ENCODE measurements at regions not wholly inside any gene's neighbourhood (a gene's known extent, or its start where the extent isn't known, plus 50 kb on each side); places are given as distances from the start of the nearest gene placed in this dataset.
"Not testable (repeated sequence)": the region's sequence is repeated elsewhere in the genome, so short reads cannot be mapped to it uniquely, and the experiment has no call there.

DNA sequence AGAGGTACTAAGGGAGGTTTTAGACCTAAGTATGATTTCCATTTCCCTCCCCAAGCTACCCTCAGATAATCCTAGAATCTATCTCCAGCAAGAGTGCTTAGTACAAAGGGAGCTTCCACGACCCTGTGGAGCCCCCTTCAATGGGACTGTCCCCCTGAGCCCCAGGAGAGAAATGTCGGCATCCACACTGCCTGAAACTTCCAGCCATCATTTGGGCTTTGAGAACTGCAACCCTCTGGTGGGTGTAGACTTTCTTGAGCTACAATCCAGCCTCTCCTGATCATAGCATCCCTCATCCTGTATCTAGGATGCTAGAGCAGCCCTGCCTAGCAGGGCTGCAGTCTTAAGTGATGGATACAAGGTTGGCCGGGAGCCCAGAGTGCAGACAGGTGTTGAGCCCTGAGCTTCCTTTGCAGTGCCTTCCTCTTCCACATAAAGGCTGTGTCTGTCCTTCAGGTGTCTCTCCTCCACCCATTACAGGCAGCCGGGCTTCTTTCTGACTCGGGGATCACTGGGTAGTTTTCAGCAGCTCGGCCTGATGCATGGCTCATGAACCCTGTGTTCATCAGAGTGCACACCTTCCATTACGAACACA lies 424.5 kb downstream of the PREX1 start:
- Mint-ChIP-seq H3K4me3 (no peak overlapping the region), H3K9me3 (no peaks in the 10 kb centered on the region), H3K27ac (no peak overlapping the region), H3K36me3 (ENCODE audit: low read depth) (no peaks in the 10 kb centered on the region), H3K4me1 (ENCODE audit: low read depth) (peaks cover 3% of the 10 kb centered on the region), H3K27me3 (peaks cover 6% of the 10 kb centered on the region)
- ChIA-PET POLR2A (interaction anchor here (0.6 kb wide), 1 partner anchor 96 kb away, joined by 3 read pairs; no protein-coding TSS in a partner anchor), CTCF (no interaction called here)
- ATAC-seq, result no peak
- TF ChIP-seq, protein P1, sequence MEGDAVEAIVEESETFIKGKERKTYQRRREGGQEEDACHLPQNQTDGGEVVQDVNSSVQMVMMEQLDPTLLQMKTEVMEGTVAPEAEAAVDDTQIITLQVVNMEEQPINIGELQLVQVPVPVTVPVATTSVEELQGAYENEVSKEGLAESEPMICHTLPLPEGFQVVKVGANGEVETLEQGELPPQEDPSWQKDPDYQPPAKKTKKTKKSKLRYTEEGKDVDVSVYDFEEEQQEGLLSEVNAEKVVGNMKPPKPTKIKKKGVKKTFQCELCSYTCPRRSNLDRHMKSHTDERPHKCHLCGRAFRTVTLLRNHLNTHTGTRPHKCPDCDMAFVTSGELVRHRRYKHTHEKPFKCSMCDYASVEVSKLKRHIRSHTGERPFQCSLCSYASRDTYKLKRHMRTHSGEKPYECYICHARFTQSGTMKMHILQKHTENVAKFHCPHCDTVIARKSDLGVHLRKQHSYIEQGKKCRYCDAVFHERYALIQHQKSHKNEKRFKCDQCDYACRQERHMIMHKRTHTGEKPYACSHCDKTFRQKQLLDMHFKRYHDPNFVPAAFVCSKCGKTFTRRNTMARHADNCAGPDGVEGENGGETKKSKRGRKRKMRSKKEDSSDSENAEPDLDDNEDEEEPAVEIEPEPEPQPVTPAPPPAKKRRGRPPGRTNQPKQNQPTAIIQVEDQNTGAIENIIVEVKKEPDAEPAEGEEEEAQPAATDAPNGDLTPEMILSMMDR (IDR thresholded peaks at IDR 0.05), result no peak
- no peak for DNase-seq
- intact Hi-C loops (cut with micrococcal nuclease), result no loop called here

DNA sequence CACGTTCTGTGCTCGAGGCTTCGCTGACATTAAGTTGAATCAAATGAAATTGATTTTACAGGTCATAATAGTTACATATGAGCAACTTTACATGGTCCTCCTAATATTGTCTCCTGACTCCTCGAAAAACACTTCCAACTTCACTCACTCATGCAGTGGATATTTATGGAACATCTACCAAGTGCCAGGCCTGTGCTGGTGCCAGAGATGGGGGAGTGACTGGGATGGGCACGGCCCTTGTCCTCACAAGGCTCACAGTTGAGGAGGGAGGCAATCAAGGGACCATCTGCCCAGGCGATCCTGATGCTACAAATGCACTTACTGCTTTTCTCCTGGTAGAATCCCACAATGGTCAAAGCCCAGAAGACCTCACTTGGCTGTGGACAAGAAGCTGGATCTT lies 426.4 kb downstream of the PREX1 start:
- CTCF ChIA-PET, result no interaction called here
- intact Hi-C loops (cut with micrococcal nuclease), result no loop called here
- peaks cover 2% of the 10 kb centered on the region for H3K27me3 Mint-ChIP-seq

DNA sequence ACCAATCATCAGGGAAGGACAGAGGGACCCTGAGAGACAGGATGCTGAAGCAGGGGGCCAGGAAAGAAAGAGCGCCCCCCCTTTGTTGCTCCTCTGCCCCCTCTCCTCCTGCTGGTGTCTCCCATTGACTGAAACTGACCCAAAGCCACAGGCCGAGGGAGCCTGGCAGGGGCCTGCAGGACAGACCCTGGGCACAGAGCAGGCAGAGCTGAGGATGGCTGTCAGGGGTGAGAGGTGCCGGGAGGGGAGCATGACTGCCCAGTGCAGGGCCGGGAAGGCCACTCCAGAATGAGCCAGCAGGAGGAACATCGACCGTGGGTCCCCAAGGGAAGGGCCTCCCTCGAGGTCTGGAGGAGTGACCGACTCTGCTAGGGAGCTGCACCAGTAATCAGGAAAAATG lies 427.8 kb downstream of the PREX1 start:
- no peak for ATAC-seq
- H3K4me3 Mint-ChIP-seq, result no peak overlapping the region
- ChIA-PET CTCF (no interaction called here), POLR2A (no interaction called here)
- H3K36me3 Mint-ChIP-seq (ENCODE audit: low read depth), result no peaks in the 10 kb centered on the region
- peaks cover 4% of the 10 kb centered on the region for H3K27me3 Mint-ChIP-seq
- H3K27ac Mint-ChIP-seq, result no peak overlapping the region
- no peak for DNase-seq
- TF ChIP-seq, protein P1 (IDR thresholded peaks at IDR 0.05), result no peak
- intact Hi-C loops (cut with micrococcal nuclease), result no loop called here
- H3K4me1 Mint-ChIP-seq (ENCODE audit: low read depth), result no peaks in the 10 kb centered on the region
- H3K9me3 Mint-ChIP-seq, result no peaks in the 10 kb centered on the region

More for the DNA sequence above, 426.4 kb downstream of the PREX1 start:
- Mint-ChIP-seq H3K4me3 (no peak overlapping the region), H3K36me3 (ENCODE audit: low read depth) (no peaks in the 10 kb centered on the region), H3K27ac (no peak overlapping the region), H3K9me3 (no peaks in the 10 kb centered on the region), H3K4me1 (ENCODE audit: low read depth) (peaks cover 3% of the 10 kb centered on the region)
- DNase-seq (no peak), ATAC-seq (no peak)
- POLR2A ChIA-PET, result interaction anchor here (1.0 kb wide), 1 partner anchor 9 kb away, joined by 3 read pairs; no protein-coding TSS in a partner anchor
- TF ChIP-seq, protein P1 (IDR thresholded peaks at IDR 0.05), result no peak

DNA sequence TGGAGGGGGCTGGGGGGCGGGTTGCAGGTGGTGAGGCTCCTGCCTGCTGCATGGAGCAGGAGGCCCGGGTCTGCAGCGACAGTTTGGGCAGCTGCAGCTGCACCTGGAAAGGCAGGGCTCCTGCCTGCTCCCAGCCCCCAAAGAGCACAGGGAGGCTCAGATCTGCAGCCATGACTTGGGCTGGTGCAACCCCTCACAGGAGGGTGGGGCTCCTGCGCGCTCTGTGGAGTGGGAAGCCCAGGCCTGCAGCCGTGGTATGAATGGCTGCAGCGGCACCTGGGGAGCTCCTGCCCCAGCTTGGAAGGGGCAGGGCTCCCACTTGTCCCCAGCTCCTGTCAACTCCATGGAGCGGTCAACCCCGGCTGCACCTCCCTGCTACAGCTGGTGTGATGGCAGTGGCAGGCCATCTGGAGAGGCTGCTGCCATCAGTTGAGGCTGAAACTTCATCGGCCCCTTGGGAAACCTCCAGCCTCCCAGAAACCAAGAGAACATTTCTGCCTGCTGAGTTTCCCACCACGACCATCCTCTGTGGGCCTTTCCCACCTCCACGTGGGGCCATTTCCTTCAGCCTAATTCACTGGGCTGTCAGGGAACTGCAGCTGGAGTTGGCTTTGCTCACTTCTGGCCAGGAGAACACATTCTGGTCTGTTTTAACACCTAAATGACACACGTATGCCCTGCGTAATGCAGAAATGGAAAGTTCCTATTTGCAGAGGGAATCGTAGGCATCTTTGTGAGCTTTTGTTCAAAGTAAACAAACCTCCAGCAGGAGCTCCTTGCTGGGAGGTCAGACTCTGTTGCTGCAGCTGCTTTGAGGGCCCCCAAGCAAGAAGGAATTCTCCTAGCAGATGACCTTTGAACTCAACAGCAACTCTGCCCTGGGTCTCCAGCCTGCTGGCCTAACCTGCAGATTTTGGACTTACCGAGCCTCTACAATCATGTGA lies 429.0 kb downstream of the PREX1 start:
- intact Hi-C loops (cut with micrococcal nuclease), result no loop called here
- Mint-ChIP-seq H3K9me3 (no peaks in the 10 kb centered on the region), H3K36me3 (ENCODE audit: low read depth) (no peaks in the 10 kb centered on the region), H3K4me3 (no peak overlapping the region), H3K27me3 (peaks cover 4% of the 10 kb centered on the region), H3K4me1 (ENCODE audit: low read depth) (no peaks in the 10 kb centered on the region), H3K27ac (no peak overlapping the region)
- no peak for ATAC-seq
- TF ChIP-seq, protein P1 (IDR thresholded peaks at IDR 0.05), result no peak
- ChIA-PET POLR2A (no interaction called here), CTCF (no interaction called here)
- no peak for DNase-seq

DNA sequence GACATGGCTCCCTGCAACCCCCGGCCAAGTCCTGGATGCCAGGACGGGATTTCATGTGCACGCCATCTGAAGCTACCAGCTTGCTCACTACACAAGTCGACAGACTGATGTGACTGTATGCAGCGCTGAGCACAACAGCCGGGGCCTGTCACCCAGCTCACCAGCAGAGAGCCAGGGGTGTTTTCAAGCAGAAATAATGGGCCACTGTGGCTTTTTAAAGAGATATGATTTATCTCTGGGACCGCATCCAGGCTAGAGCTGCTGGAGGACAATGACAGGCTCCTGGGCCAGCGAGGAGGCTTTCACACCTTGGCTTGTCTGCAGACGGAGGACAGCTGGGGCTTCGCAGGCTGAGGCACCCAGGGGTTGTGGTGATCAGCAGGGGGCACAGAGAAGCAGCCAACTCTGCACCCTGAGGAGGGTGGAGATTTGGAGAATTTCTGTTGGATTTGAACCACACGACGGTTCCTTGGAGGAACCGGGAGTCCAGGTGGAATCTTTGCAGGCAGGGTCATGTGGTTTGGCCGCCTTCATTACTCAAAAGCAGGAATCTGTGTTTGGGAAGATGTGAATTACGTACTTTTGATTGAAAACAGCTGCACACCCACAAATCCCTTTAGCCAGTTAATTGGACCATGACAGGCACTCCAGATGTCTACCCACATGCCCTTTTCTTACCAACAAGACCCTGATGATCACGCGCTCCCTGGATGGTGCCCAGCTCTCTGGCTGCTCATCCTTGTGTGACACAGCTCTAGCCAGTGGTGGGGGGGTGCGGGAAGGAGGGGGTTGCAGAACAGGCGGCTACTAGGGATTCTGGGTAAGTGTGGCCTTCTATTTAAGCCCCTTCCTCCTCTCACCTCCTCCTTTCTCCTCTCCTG lies 430.6 kb downstream of the PREX1 start:
- ATAC-seq; DNase-seq; CTCF ChIA-PET; H3K27ac Mint-ChIP-seq; H3K9me3 Mint-ChIP-seq; intact Hi-C loops (cut with micrococcal nuclease); H3K36me3 Mint-ChIP-seq (ENCODE audit: low read depth); H3K27me3 Mint-ChIP-seq; H3K4me1 Mint-ChIP-seq (ENCODE audit: low read depth); H3K4me3 Mint-ChIP-seq: not testable (repeated sequence)
- POLR2A ChIA-PET, result interaction anchor here (0.6 kb wide), 1 partner anchor 959 kb away, joined by 3 read pairs; no protein-coding TSS in a partner anchor
